NB4 (cell line): ENCODE measurements at regions not wholly inside any gene's neighbourhood (a gene's known extent, or its start where the extent isn't known, plus 50 kb on each side); places are given as distances from the start of the nearest gene placed in this dataset.

ENCODE experiments used
- CTCF ChIP-seq: IDR thresholded peaks from one replicate; pipeline ENCODE4 v1.5.1; 2012; ENCODE audit warnings: low read depth, low read length
- MAX ChIP-seq: IDR thresholded peaks from 2 replicates; pipeline ENCODE4 v1.6.1; 2011; ENCODE audit warnings: low read depth, low read length
- MYC ChIP-seq: IDR thresholded peaks from 2 replicates; pipeline ENCODE4 v1.6.1; 2011; ENCODE audit warnings: low read depth, low read length
- POLR2A ChIP-seq: IDR thresholded peaks from 2 replicates; pipeline ENCODE4 v1.6.1; 2011; ENCODE audit warnings: mild to moderate bottlenecking; ENCODE audit not compliant: insufficient read length; ENCODE audit errors: extremely low read depth

- TF ChIP-seq CTCF (no peak), POLR2A (no peak), MAX (no peak), MYC (no peak)
Measured at GRCh38 chr2:2536416-2537056, 205.5 kb upstream of the MYT1L start.
